OCI-LY1 (cell line): ENCODE measurements at regions not wholly inside any gene's neighbourhood (a gene's known extent, or its start where the extent isn't known, plus 50 kb on each side); places are given as distances from the start of the nearest gene placed in this dataset.

Experiments
- CTCF ChIP-seq: fragments of 200-600 bp; sonication (generic), shearing (Covaris generic); IDR thresholded peaks from 2 replicates; pipeline ENCODE4 v1.5.1; 2017; ENCODE audit warnings: mild to moderate bottlenecking, antibody characterized with exemption, low read length, moderate library complexity, mixed read lengths
- EZH2 ChIP-seq: fragments of 200-600 bp; sonication (generic), shearing (Covaris generic); IDR thresholded peaks from 2 replicates; pipeline ENCODE4 v1.8.0; 2017; ENCODE audit warnings: borderline replicate concordance, mixed run types, mild to moderate bottlenecking, antibody characterized with exemption, low read length, moderate library complexity, mixed read lengths

DNA sequence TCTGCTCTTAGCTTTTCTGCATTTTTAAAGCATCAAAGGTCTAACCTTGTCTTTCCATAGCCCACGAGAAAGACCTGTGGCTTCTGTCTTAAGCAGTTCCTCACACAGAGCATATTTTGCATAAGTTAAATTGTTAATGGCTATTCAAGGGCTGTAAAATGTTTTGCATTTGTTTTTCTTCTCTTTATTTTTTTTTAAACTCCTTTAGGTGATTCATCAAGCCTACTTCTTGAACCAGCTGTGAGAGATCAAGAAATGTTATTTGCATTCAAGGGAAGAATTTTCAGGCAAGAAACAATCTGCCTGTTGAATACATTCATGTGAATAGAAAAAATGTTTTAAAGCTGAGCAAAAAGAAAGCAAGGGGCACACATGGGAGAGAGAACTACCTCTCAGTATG, 423.8 kb upstream of the FRG1 start:
- TF ChIP-seq CTCF (no peak), EZH2 (no peak)
